ENCODE measurements at regions not wholly inside any gene's neighbourhood (a gene's known extent, or its start where the extent isn't known, plus 50 kb on each side); places are given as distances from the start of the nearest gene placed in this dataset.

DNA sequence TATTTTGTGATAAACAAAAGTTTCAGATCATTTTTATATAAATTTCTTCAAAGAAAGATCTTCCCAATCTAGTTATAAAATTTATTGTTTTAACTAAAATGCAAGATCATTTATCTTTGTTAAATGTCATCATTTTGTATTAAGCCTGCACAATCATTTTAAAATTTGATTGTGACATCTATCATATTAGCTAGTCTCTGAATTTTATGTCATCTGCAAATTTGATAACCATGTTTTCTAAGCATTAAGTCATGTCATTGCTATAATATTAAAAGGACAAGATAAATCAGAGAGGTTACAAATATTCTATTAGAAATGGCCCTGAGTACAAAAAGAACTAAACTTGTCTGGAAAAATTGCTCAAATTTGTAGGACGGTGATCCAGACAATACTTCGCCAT, 175.9 kb downstream of the PTN start:
- TF ChIP-seq, protein P1, sequence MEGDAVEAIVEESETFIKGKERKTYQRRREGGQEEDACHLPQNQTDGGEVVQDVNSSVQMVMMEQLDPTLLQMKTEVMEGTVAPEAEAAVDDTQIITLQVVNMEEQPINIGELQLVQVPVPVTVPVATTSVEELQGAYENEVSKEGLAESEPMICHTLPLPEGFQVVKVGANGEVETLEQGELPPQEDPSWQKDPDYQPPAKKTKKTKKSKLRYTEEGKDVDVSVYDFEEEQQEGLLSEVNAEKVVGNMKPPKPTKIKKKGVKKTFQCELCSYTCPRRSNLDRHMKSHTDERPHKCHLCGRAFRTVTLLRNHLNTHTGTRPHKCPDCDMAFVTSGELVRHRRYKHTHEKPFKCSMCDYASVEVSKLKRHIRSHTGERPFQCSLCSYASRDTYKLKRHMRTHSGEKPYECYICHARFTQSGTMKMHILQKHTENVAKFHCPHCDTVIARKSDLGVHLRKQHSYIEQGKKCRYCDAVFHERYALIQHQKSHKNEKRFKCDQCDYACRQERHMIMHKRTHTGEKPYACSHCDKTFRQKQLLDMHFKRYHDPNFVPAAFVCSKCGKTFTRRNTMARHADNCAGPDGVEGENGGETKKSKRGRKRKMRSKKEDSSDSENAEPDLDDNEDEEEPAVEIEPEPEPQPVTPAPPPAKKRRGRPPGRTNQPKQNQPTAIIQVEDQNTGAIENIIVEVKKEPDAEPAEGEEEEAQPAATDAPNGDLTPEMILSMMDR (IDR thresholded peaks at IDR 0.05) = no peak
- TF ChIP-seq, protein P2, sequence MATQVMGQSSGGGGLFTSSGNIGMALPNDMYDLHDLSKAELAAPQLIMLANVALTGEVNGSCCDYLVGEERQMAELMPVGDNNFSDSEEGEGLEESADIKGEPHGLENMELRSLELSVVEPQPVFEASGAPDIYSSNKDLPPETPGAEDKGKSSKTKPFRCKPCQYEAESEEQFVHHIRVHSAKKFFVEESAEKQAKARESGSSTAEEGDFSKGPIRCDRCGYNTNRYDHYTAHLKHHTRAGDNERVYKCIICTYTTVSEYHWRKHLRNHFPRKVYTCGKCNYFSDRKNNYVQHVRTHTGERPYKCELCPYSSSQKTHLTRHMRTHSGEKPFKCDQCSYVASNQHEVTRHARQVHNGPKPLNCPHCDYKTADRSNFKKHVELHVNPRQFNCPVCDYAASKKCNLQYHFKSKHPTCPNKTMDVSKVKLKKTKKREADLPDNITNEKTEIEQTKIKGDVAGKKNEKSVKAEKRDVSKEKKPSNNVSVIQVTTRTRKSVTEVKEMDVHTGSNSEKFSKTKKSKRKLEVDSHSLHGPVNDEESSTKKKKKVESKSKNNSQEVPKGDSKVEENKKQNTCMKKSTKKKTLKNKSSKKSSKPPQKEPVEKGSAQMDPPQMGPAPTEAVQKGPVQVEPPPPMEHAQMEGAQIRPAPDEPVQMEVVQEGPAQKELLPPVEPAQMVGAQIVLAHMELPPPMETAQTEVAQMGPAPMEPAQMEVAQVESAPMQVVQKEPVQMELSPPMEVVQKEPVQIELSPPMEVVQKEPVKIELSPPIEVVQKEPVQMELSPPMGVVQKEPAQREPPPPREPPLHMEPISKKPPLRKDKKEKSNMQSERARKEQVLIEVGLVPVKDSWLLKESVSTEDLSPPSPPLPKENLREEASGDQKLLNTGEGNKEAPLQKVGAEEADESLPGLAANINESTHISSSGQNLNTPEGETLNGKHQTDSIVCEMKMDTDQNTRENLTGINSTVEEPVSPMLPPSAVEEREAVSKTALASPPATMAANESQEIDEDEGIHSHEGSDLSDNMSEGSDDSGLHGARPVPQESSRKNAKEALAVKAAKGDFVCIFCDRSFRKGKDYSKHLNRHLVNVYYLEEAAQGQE (IDR thresholded peaks at IDR 0.05; ENCODE audit: low read depth, low read length) = no peak
